Stimulated activated CD4-positive, alpha-beta T cell treated with anti-CD3 and anti-CD28 coated beads, Interleukin-4, amount 100 ng/mL, for 1 hour (primary cell): ENCODE measurements at regions not wholly inside any gene's neighbourhood (a gene's known extent, or its start where the extent isn't known, plus 50 kb on each side); places are given as distances from the start of the nearest gene placed in this dataset.

Source experiments
- DNase-seq: peaks from one replicate; pipeline ENCODE4 v3.0.0-alpha.2; 2020

- no peak for DNase-seq
These were observed 139.1 kb downstream of the C1D start for GRCh38 chr2:67923696-67924095.

- no peak for DNase-seq
These were observed 135.3 kb downstream of the C1D start for GRCh38 chr2:67927501-67927900.

GRCh38 chr2:67930156-67930555 lies 132.6 kb downstream of the C1D start:
- no peak for DNase-seq

GRCh38 chr2:67936969-67937368 lies 125.8 kb downstream of the C1D start:
- DNase-seq, result no peak

GRCh38 chr2:67938053-67938452 lies 124.8 kb downstream of the C1D start:
- no peak for DNase-seq

- DNase-seq, result no peak
These were observed 117.7 kb downstream of the C1D start for GRCh38 chr2:67945056-67945455.

- DNase-seq, result no peak
These were observed 116.9 kb downstream of the C1D start for GRCh38 chr2:67945940-67946339.

- DNase-seq, result no peak
These were observed 114.7 kb downstream of the C1D start for GRCh38 chr2:67948057-67948456.

- no peak for DNase-seq
These were observed 114.3 kb downstream of the C1D start for GRCh38 chr2:67948506-67948905.

- DNase-seq, result no peak
These were observed 112.8 kb downstream of the C1D start for GRCh38 chr2:67950018-67950417.

- DNase-seq, result no peak
These were observed 111.9 kb downstream of the C1D start for GRCh38 chr2:67950919-67951318.

- no peak for DNase-seq
These were observed 110.7 kb downstream of the C1D start for GRCh38 chr2:67952066-67952465.

GRCh38 chr2:67954093-67954748 lies 108.6 kb downstream of the C1D start:
- no peak for DNase-seq

GRCh38 chr2:67955748-67956603 lies 106.8 kb downstream of the C1D start:
- DNase-seq, result no peak

- no peak for DNase-seq
These were observed 97.6 kb downstream of the C1D start for GRCh38 chr2:67965246-67965645.

- DNase-seq, result no peak
These were observed 92.7 kb downstream of the C1D start for GRCh38 chr2:67970071-67970470.

- no peak for DNase-seq
These were observed 92.3 kb downstream of the C1D start for GRCh38 chr2:67970542-67970941.

GRCh38 chr2:67974559-67975430 lies 88.0 kb downstream of the C1D start:
- DNase-seq, result no peak

GRCh38 chr2:67977464-67977863 lies 85.3 kb downstream of the C1D start:
- no peak for DNase-seq

- no peak for DNase-seq
These were observed 79.8 kb downstream of the C1D start for GRCh38 chr2:67982956-67983355.

GRCh38 chr2:67984600-67984999 lies 78.2 kb downstream of the C1D start:
- no peak for DNase-seq

- DNase-seq, result no peak
These were observed 77.2 kb downstream of the C1D start for GRCh38 chr2:67985586-67985985.

GRCh38 chr2:67986258-67986657 lies 76.5 kb downstream of the C1D start:
- no peak for DNase-seq
